Karpas-422 (cell line): ENCODE measurements at regions not wholly inside any gene's neighbourhood (a gene's known extent, or its start where the extent isn't known, plus 50 kb on each side); places are given as distances from the start of the nearest gene placed in this dataset.

Source experiments
- DNase-seq: peaks from one replicate; pipeline ENCODE4 v3.0.0-alpha.2; 2015
- H2AFZ ChIP-seq: fragments of 200-600 bp; sonication (generic); 2 replicates; pipeline ENCODE4 v1.6.1; 2014; ENCODE audit warnings: antibody characterized with exemption, low read length, mixed read lengths
- H3K27ac ChIP-seq: fragments of 200-600 bp; sonication (generic); 2 replicates; pipeline ENCODE4 v1.5.1; 2014; ENCODE audit warnings: mild to moderate bottlenecking, low read length, moderate library complexity
- H3K27me3 ChIP-seq: fragments of 200-600 bp; sonication (generic); 2 replicates; pipeline ENCODE4 v1.6.1; 2014; ENCODE audit warnings: low read length, mixed read lengths
- H3K36me3 ChIP-seq: fragments of 200-600 bp; sonication (generic); 2 replicates; pipeline ENCODE4 v1.6.1; 2014; ENCODE audit warnings: low read length, mixed read lengths; ENCODE audit not compliant: insufficient read depth
- H3K4me1 ChIP-seq: fragments of 200-600 bp; sonication (generic); 2 replicates; pipeline ENCODE4 v1.6.1; 2014; ENCODE audit warnings: mild to moderate bottlenecking, low read length, mixed read lengths
- H3K4me2 ChIP-seq: fragments of 200-600 bp; sonication (generic); 2 replicates; pipeline ENCODE4 v1.6.1; 2014; ENCODE audit warnings: low read length, low read depth, mild to moderate bottlenecking; ENCODE audit not compliant: poor library complexity, severe bottlenecking
- H3K4me3 ChIP-seq: fragments of 200-600 bp; sonication (generic); 2 replicates; pipeline ENCODE4 v1.5.1; 2014; ENCODE audit warnings: mild to moderate bottlenecking, antibody characterized with exemption, low read length, mixed read lengths
- H3K79me2 ChIP-seq: fragments of 200-600 bp; sonication (generic); 2 replicates; pipeline ENCODE4 v1.6.1; 2014; ENCODE audit warnings: mild to moderate bottlenecking, low read length, mixed read lengths
- H3K9ac ChIP-seq: fragments of 200-600 bp; sonication (generic); 2 replicates; pipeline ENCODE4 v1.6.0; 2014; ENCODE audit warnings: low read length
- H3K9me2 ChIP-seq: fragments of 200-600 bp; sonication (generic), shearing (Covaris generic); replicated peaks from 2 replicates; pipeline ENCODE4 v1.6.0; 2014; ENCODE audit warnings: mild to moderate bottlenecking, low read length, moderate library complexity; ENCODE audit not compliant: insufficient read depth
- H3K9me3 ChIP-seq: fragments of 300-700, 200-600 bp; sonication (generic); 2 replicates; pipeline ENCODE4 v1.6.1; 2014; ENCODE audit warnings: low read length, mixed read lengths
- H4K20me1 ChIP-seq: fragments of 200-600 bp; sonication (generic); 2 replicates; pipeline ENCODE4 v1.6.1; 2014; ENCODE audit warnings: mild to moderate bottlenecking, antibody characterized with exemption, low read length, low read depth; ENCODE audit not compliant: insufficient read depth

DNA sequence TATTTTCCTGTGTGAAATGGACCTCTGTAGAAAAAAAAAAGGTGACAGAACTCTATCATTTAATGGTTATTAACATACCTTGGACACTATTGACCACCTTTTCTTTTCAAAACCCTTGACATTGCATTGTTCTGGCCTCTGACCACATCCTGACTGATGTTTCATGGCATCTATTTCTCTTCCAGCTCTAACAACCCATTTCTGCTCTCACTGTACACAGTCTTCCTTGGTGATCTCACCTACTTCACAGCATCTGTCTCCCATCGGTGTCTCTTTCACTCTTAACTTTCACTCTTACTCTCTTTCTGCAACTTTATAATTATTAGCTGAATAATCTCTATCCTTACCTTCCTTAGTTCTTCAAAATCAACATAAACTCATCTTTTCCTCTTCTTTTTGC is 217.4 kb upstream of the CD96 start:
- H3K27me3 ChIP-seq = no peaks in the 10 kb centered on the region
- H3K4me2 ChIP-seq = peak overlapping the region; percentile 10
- no peaks in the 10 kb centered on the region for H3K79me2 ChIP-seq
- no peaks in the 10 kb centered on the region for H3K9me3 ChIP-seq
- H2AFZ ChIP-seq = no peak overlapping the region
- H3K27ac ChIP-seq = no peak overlapping the region
- no peaks in the 10 kb centered on the region for H3K9me2 ChIP-seq
- no peaks in the 10 kb centered on the region for H3K4me1 ChIP-seq
- no peak overlapping the region for H3K9ac ChIP-seq
- DNase-seq = no peak
- H4K20me1 ChIP-seq = no peaks in the 10 kb centered on the region
- no peak overlapping the region for H3K4me3 ChIP-seq
- no peaks in the 10 kb centered on the region for H3K36me3 ChIP-seq

GRCh38 chr3:111325160-111325718 is 216.8 kb upstream of the CD96 start:
- no peaks in the 10 kb centered on the region for H3K9me2 ChIP-seq
- no peaks in the 10 kb centered on the region for H3K9me3 ChIP-seq
- H4K20me1 ChIP-seq = no peaks in the 10 kb centered on the region
- H3K4me2 ChIP-seq = no peak overlapping the region
- no peak overlapping the region for H3K9ac ChIP-seq
- no peaks in the 10 kb centered on the region for H3K27me3 ChIP-seq
- DNase-seq = no peak
- H3K4me3 ChIP-seq = no peak overlapping the region
- H3K36me3 ChIP-seq = no peaks in the 10 kb centered on the region
- no peaks in the 10 kb centered on the region for H3K4me1 ChIP-seq
- no peak overlapping the region for H3K27ac ChIP-seq
- H3K79me2 ChIP-seq = no peaks in the 10 kb centered on the region
- H2AFZ ChIP-seq = no peak overlapping the region

- H4K20me1 ChIP-seq = no peaks in the 10 kb centered on the region
Observed at GRCh38 chr3:111326144-111326995, 215.6 kb upstream of the CD96 start.

DNA sequence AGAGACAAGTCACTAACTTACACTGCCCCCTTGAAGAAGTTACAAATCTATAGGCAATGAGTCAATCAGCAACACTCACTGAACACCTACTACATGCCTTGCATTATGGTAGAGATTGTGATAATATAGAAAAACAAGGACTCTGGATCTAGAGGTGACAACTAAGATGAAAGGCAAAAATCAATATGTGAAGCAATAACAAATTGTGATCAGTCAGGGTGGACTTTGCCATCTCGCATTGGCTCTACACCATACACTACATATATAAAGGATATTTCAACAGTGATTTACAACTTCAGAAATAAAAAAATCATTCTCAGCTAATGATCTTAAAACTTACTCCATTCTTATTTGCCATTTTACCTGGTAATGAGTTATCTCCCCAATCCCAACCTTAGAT is 210.7 kb upstream of the CD96 start:
- DNase-seq = no peak
- H3K9me3 ChIP-seq = no peaks in the 10 kb centered on the region
- H3K4me3 ChIP-seq = no peak overlapping the region

More at GRCh38 chr3:111326144-111326995, 215.6 kb upstream of the CD96 start:
- Histone ChIP-seq H3K9me3 (no peaks in the 10 kb centered on the region), H3K79me2 (no peaks in the 10 kb centered on the region), H3K36me3 (no peaks in the 10 kb centered on the region), H3K4me3 (no peak overlapping the region), H3K4me2 (no peak overlapping the region), H3K4me1 (no peaks in the 10 kb centered on the region), H3K9ac (no peak overlapping the region), H2AFZ (no peak overlapping the region), H3K27me3 (no peaks in the 10 kb centered on the region), H3K27ac (no peak overlapping the region), H3K9me2 (no peaks in the 10 kb centered on the region)
- DNase-seq = no peak

GRCh38 chr3:111331912-111332311 is 210.1 kb upstream of the CD96 start:
- H3K27ac ChIP-seq = no peak overlapping the region
- no peak overlapping the region for H3K4me3 ChIP-seq
- H3K4me1 ChIP-seq = no peaks in the 10 kb centered on the region
- H4K20me1 ChIP-seq = no peaks in the 10 kb centered on the region
- no peaks in the 10 kb centered on the region for H3K27me3 ChIP-seq
- no peaks in the 10 kb centered on the region for H3K9me3 ChIP-seq
- no peaks in the 10 kb centered on the region for H3K79me2 ChIP-seq
- DNase-seq = no peak
- H2AFZ ChIP-seq = no peak overlapping the region
- no peaks in the 10 kb centered on the region for H3K36me3 ChIP-seq
- no peak overlapping the region for H3K4me2 ChIP-seq
- no peak overlapping the region for H3K9ac ChIP-seq
- no peaks in the 10 kb centered on the region for H3K9me2 ChIP-seq

More for the DNA sequence above, 210.7 kb upstream of the CD96 start:
- Histone ChIP-seq H3K79me2 (no peaks in the 10 kb centered on the region), H3K9me2 (no peaks in the 10 kb centered on the region), H3K9ac (no peak overlapping the region), H3K27ac (no peak overlapping the region), H2AFZ (no peak overlapping the region), H3K36me3 (no peaks in the 10 kb centered on the region), H4K20me1 (no peaks in the 10 kb centered on the region), H3K27me3 (no peaks in the 10 kb centered on the region), H3K4me1 (no peaks in the 10 kb centered on the region), H3K4me2 (no peak overlapping the region)

DNA sequence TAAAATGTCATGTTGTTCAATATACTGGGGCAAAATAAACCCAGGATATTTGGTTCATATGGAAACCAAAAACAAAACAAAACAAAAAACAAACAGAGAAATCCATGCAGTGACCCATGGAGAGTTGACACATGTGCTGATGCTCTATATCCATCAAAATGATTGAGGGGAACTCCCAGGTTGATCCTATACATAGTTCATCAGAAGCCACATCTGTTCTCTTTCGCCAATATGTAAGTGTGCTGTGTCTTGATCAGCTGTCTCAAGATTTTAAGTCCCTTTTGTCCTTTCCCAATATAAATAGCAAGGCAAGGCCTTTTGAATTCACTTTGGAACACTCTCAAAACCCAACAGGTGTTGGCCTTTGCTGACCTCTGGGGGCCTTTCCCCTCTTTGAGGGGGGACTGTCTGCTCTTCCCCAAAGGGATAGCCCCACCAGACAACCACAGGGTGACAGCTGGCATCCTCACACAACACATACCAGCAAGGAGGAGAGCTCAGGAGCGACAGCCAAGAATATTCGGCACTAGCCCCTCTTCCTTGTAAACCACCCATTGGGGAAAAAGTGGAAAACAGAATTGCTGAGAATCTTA is 209.4 kb upstream of the CD96 start:
- no peaks in the 10 kb centered on the region for H3K9me2 ChIP-seq
- H3K4me2 ChIP-seq = no peak overlapping the region
- H4K20me1 ChIP-seq = no peaks in the 10 kb centered on the region
- H3K36me3 ChIP-seq = no peaks in the 10 kb centered on the region
- no peaks in the 10 kb centered on the region for H3K79me2 ChIP-seq
- DNase-seq = no peak
- H3K9me3 ChIP-seq = no peaks in the 10 kb centered on the region
- no peak overlapping the region for H3K27ac ChIP-seq
- no peak overlapping the region for H2AFZ ChIP-seq
- no peaks in the 10 kb centered on the region for H3K4me1 ChIP-seq
- no peak overlapping the region for H3K9ac ChIP-seq
- no peak overlapping the region for H3K4me3 ChIP-seq
- no peaks in the 10 kb centered on the region for H3K27me3 ChIP-seq

DNA sequence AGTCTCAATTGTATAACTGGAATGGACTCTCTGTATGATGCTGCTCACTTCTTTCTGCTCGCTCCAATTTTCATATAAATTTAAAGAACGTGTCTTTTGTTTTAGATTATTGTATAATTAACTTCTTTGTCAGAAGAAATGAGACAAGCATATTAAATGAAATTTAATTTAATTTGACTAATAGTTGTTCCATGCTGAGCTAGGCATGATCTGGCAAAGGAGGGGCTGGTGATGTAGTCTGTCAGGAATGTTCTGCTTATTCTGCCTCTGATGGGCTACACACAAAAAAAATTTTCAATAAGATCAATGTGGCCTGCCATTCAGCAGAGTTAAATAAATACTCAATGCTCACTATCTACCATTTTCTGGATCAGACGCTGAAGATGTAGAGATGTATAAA is 208.4 kb upstream of the CD96 start:
- no peak overlapping the region for H3K4me3 ChIP-seq
- no peaks in the 10 kb centered on the region for H3K9me3 ChIP-seq
- no peaks in the 10 kb centered on the region for H3K36me3 ChIP-seq
- no peaks in the 10 kb centered on the region for H3K27me3 ChIP-seq
- H3K4me1 ChIP-seq = no peaks in the 10 kb centered on the region
- no peak overlapping the region for H3K27ac ChIP-seq
- no peak for DNase-seq
- no peaks in the 10 kb centered on the region for H3K9me2 ChIP-seq
- no peaks in the 10 kb centered on the region for H4K20me1 ChIP-seq
- H2AFZ ChIP-seq = no peak overlapping the region
- H3K9ac ChIP-seq = no peak overlapping the region
- H3K4me2 ChIP-seq = no peak overlapping the region
- no peaks in the 10 kb centered on the region for H3K79me2 ChIP-seq

- Histone ChIP-seq H3K4me3 (no peak overlapping the region), H3K4me1 (no peaks in the 10 kb centered on the region), H4K20me1 (no peaks in the 10 kb centered on the region), H3K9me3 (no peaks in the 10 kb centered on the region), H3K36me3 (no peaks in the 10 kb centered on the region), H3K27ac (no peak overlapping the region), H3K9ac (no peak overlapping the region), H2AFZ (no peak overlapping the region), H3K79me2 (no peaks in the 10 kb centered on the region), H3K27me3 (no peaks in the 10 kb centered on the region), H3K9me2 (no peaks in the 10 kb centered on the region), H3K4me2 (no peak overlapping the region)
- DNase-seq = no peak
Observed at GRCh38 chr3:111335512-111336303, 206.3 kb upstream of the CD96 start.
